ENCODE measurements at regions not wholly inside any gene's neighbourhood (a gene's known extent, or its start where the extent isn't known, plus 50 kb on each side); places are given as distances from the start of the nearest gene placed in this dataset.

GRCh38 chr4:12692815-12693214, 791.3 kb downstream of the RAB28 start:
- no peaks in the 10 kb centered on the region for H3K4me1 Mint-ChIP-seq
- CTCF ChIA-PET, result no interaction called here
- no peak for ATAC-seq

GRCh38 chr4:12691168-12691567, 793.0 kb downstream of the RAB28 start:
- no peak overlapping the region for H3K4me3 Mint-ChIP-seq
- ChIA-PET POLR2A (no interaction called here), CTCF (no interaction called here)
- no peak for ATAC-seq
- no peaks in the 10 kb centered on the region for H3K4me1 Mint-ChIP-seq
- H3K27me3 Mint-ChIP-seq, result peaks cover 0 to 6% (median 0%) of the 10 kb centered on the region in 5 donors
- Histone ChIP-seq H3K4me1 (ENCODE audit: control insufficient read depth in 2 of 2, insufficient read depth in 2 of 2, low read length in 2 of 2) (no peaks in the 10 kb centered on the region), H3K9me3 (ENCODE audit: control insufficient read depth in 2 of 3, low read length in 3 of 3) (no peaks in the 10 kb centered on the region), H3K4me3 (ENCODE audit: low read length) (no peak overlapping the region), H3K27me3 (ENCODE audit: control insufficient read depth in 2 of 2, insufficient read depth in 2 of 2, low read length in 2 of 2) (no peaks in the 10 kb centered on the region), H3K36me3 (ENCODE audit: control insufficient read depth in 2 of 3, insufficient read depth in 3 of 3, low read length in 3 of 3) (no peaks in the 10 kb centered on the region), H3K27ac (ENCODE audit: low read depth, low read length) (no peak overlapping the region)
- H3K36me3 Mint-ChIP-seq, result no peaks in the 10 kb centered on the region
- peaks cover 0 to 6% (median 0%) of the 10 kb centered on the region in 11 donors for H3K9me3 Mint-ChIP-seq
- DNase-seq, result no peak
- intact Hi-C loops (cut with micrococcal nuclease), result no loop called here
- no peak overlapping the region for H3K27ac Mint-ChIP-seq

More at GRCh38 chr4:12692815-12693214, 791.3 kb downstream of the RAB28 start:
- intact Hi-C loops (cut with micrococcal nuclease), result no loop called here
- Histone ChIP-seq H3K4me3 (ENCODE audit: low read length) (no peak overlapping the region), H3K9me3 (ENCODE audit: control insufficient read depth in 2 of 3, low read length in 3 of 3) (no peaks in the 10 kb centered on the region), H3K36me3 (ENCODE audit: control insufficient read depth in 2 of 3, insufficient read depth in 3 of 3, low read length in 3 of 3) (no peaks in the 10 kb centered on the region), H3K27ac (ENCODE audit: low read depth, low read length) (no peak overlapping the region), H3K4me1 (ENCODE audit: control insufficient read depth in 2 of 2, insufficient read depth in 2 of 2, low read length in 2 of 2) (no peaks in the 10 kb centered on the region), H3K27me3 (ENCODE audit: control insufficient read depth in 2 of 2, insufficient read depth in 2 of 2, low read length in 2 of 2) (no peaks in the 10 kb centered on the region)
- Mint-ChIP-seq H3K27ac (no peak overlapping the region), H3K9me3 (peaks cover 0 to 6% (median 0%) of the 10 kb centered on the region in 11 donors), H3K4me3 (no peak overlapping the region), H3K27me3 (peaks cover 0 to 6% (median 0%) of the 10 kb centered on the region in 5 donors), H3K36me3 (no peaks in the 10 kb centered on the region)
- no peak for DNase-seq
- POLR2A ChIA-PET, result no interaction called here

DNA sequence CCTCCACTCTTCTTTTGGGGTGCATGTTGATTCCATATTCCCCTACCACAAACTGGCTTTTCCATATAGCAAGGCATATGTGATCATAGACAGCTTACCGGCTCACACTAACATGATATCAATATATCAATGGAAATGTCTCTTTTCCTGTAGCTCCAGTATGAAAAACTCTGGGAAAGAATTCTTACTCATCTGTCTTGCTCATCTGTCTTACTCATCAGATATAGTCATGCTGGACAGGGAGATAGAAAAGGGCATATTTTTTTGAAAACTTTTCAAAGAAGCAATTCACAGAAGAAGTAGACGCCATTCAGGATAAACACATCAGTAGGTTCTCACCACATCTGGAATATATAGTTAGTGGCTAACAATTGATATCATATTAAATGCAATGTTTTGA, 794.7 kb downstream of the RAB28 start:
- peaks cover 0 to 6% (median 0%) of the 10 kb centered on the region in 11 donors for H3K9me3 Mint-ChIP-seq
- CTCF ChIA-PET, result no interaction called here
- no peaks in the 10 kb centered on the region for H3K36me3 Mint-ChIP-seq
- H3K27me3 ChIP-seq (ENCODE audit: control insufficient read depth in 2 of 2, insufficient read depth in 2 of 2, low read length in 2 of 2), result no peaks in the 10 kb centered on the region
- no peak overlapping the region for H3K27ac Mint-ChIP-seq
- peaks cover 0 to 6% (median 2%) of the 10 kb centered on the region in 5 donors for H3K27me3 Mint-ChIP-seq
- H3K4me1 Mint-ChIP-seq, result no peaks in the 10 kb centered on the region
- H3K9me3 ChIP-seq (ENCODE audit: control insufficient read depth in 2 of 3, low read length in 3 of 3), result no peaks in the 10 kb centered on the region
- ATAC-seq, result no peak
- no peak overlapping the region for H3K4me3 Mint-ChIP-seq
- no peak for DNase-seq
- H3K4me3 ChIP-seq (ENCODE audit: low read length), result no peak overlapping the region
- H3K36me3 ChIP-seq (ENCODE audit: control insufficient read depth in 2 of 3, insufficient read depth in 3 of 3, low read length in 3 of 3), result no peaks in the 10 kb centered on the region
- POLR2A ChIA-PET, result no interaction called here
- H3K27ac ChIP-seq (ENCODE audit: low read depth, low read length), result no peak overlapping the region
- H3K4me1 ChIP-seq (ENCODE audit: control insufficient read depth in 2 of 2, insufficient read depth in 2 of 2, low read length in 2 of 2), result no peaks in the 10 kb centered on the region
- intact Hi-C loops (cut with micrococcal nuclease), result no loop called here

GRCh38 chr4:12679217-12679616, 804.9 kb downstream of the RAB28 start:
- no peak overlapping the region for H3K4me3 Mint-ChIP-seq
- Histone ChIP-seq H3K36me3 (ENCODE audit: control insufficient read depth in 2 of 3, insufficient read depth in 3 of 3, low read length in 3 of 3) (no peaks in the 10 kb centered on the region), H3K27ac (ENCODE audit: low read depth, low read length) (no peak overlapping the region), H3K4me3 (ENCODE audit: low read length) (no peak overlapping the region), H3K9me3 (ENCODE audit: control insufficient read depth in 2 of 3, low read length in 3 of 3) (no peaks in the 10 kb centered on the region), H3K4me1 (ENCODE audit: control insufficient read depth in 2 of 2, insufficient read depth in 2 of 2, low read length in 2 of 2) (no peaks in the 10 kb centered on the region), H3K27me3 (ENCODE audit: control insufficient read depth in 2 of 2, insufficient read depth in 2 of 2, low read length in 2 of 2) (no peaks in the 10 kb centered on the region)
- no peak overlapping the region for H3K27ac Mint-ChIP-seq
- ATAC-seq (no peak), DNase-seq (no peak)
- H3K36me3 Mint-ChIP-seq, result no peaks in the 10 kb centered on the region
- peaks cover 0 to 8% (median 5%) of the 10 kb centered on the region in 5 donors for H3K27me3 Mint-ChIP-seq
- POLR2A ChIA-PET, result no interaction called here
- peaks cover under 1 to 13% (median 7%) of the 10 kb centered on the region in 11 donors for H3K9me3 Mint-ChIP-seq
- CTCF ChIA-PET, result interaction anchor here (0.7 kb wide), 1 partner anchor 1552 kb away, joined by 4 read pairs; no protein-coding TSS in a partner anchor
- H3K4me1 Mint-ChIP-seq, result no peaks in the 10 kb centered on the region
- intact Hi-C loops (cut with micrococcal nuclease), result no loop called here

DNA sequence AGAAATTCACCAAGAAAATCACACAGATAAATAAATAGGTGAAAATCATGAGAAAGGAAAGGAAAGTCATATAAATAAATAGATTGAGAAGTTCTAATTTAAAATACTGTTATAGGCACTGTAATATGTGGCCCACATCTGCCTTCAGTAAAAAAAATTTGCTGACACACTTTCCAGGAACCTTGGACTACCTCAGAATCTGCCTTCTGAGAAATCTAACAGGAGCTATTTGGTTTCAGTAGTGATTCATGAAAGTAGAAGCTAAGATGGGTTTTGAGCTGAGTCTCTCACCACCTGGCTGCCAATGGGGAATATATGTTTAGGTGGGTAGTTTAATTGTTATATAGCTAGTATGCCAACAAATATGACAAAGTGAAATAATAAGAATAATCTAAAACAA, 810.0 kb downstream of the RAB28 start:
- H3K27ac Mint-ChIP-seq, result no peak overlapping the region
- H3K27me3 Mint-ChIP-seq, result peaks cover 0 to 4% (median 3%) of the 10 kb centered on the region in 5 donors
- no peaks in the 10 kb centered on the region for H3K36me3 Mint-ChIP-seq
- Histone ChIP-seq H3K9me3 (ENCODE audit: control insufficient read depth in 2 of 3, low read length in 3 of 3) (no peaks in the 10 kb centered on the region), H3K27me3 (ENCODE audit: control insufficient read depth in 2 of 2, insufficient read depth in 2 of 2, low read length in 2 of 2) (no peaks in the 10 kb centered on the region), H3K4me1 (ENCODE audit: control insufficient read depth in 2 of 2, insufficient read depth in 2 of 2, low read length in 2 of 2) (no peaks in the 10 kb centered on the region), H3K36me3 (ENCODE audit: control insufficient read depth in 2 of 3, insufficient read depth in 3 of 3, low read length in 3 of 3) (no peaks in the 10 kb centered on the region), H3K4me3 (ENCODE audit: low read length) (no peak overlapping the region), H3K27ac (ENCODE audit: low read depth, low read length) (no peak overlapping the region)
- peaks cover 0 to 1% (median 0%) of the 10 kb centered on the region in 7 donors for H3K4me1 Mint-ChIP-seq
- ATAC-seq, result no peak
- intact Hi-C loops (cut with micrococcal nuclease), result no loop called here
- CTCF ChIA-PET, result no interaction called here
- DNase-seq, result no peak
- no peak overlapping the region for H3K4me3 Mint-ChIP-seq
- POLR2A ChIA-PET, result no interaction called here
- H3K9me3 Mint-ChIP-seq, result peaks cover 0 to 28% (median 12%) of the 10 kb centered on the region in 11 donors

DNA sequence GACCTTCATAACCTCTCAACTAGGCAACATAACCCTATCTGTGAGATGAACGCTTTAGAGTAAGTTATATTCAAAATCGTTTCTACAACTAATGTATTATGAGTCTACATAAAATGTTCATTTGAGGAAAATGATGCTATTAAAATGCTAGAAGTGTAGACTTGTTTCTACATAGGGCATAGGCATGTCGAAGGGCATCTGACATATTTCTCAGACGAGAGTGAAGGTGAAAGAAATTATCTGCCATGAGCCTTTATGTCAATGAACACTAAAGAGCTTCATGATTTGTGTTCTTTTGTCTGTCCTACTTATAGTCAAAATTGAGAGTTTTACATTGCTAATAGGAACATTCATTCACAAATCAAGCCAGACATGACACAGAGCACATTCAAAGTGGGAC, 811.8 kb downstream of the RAB28 start:
- Histone ChIP-seq H3K4me3 (ENCODE audit: low read length) (no peak overlapping the region), H3K9me3 (ENCODE audit: control insufficient read depth in 2 of 3, low read length in 3 of 3) (no peaks in the 10 kb centered on the region), H3K27me3 (ENCODE audit: control insufficient read depth in 2 of 2, insufficient read depth in 2 of 2, low read length in 2 of 2) (no peaks in the 10 kb centered on the region), H3K27ac (ENCODE audit: low read depth, low read length) (no peak overlapping the region), H3K36me3 (ENCODE audit: control insufficient read depth in 2 of 3, insufficient read depth in 3 of 3, low read length in 3 of 3) (no peaks in the 10 kb centered on the region), H3K4me1 (ENCODE audit: control insufficient read depth in 2 of 2, insufficient read depth in 2 of 2, low read length in 2 of 2) (no peaks in the 10 kb centered on the region)
- Mint-ChIP-seq H3K4me3 (no peak overlapping the region), H3K4me1 (peaks cover 0 to 1% (median 0%) of the 10 kb centered on the region in 7 donors), H3K36me3 (no peaks in the 10 kb centered on the region), H3K27ac (no peak overlapping the region), H3K9me3 (peaks cover 0 to 31% (median 12%) of the 10 kb centered on the region in 11 donors), H3K27me3 (peaks cover 0 to 6% (median 3%) of the 10 kb centered on the region in 5 donors)
- DNase-seq (no peak), ATAC-seq (no peak)
- intact Hi-C loops (cut with micrococcal nuclease), result no loop called here
- ChIA-PET CTCF (no interaction called here), POLR2A (no interaction called here)

DNA sequence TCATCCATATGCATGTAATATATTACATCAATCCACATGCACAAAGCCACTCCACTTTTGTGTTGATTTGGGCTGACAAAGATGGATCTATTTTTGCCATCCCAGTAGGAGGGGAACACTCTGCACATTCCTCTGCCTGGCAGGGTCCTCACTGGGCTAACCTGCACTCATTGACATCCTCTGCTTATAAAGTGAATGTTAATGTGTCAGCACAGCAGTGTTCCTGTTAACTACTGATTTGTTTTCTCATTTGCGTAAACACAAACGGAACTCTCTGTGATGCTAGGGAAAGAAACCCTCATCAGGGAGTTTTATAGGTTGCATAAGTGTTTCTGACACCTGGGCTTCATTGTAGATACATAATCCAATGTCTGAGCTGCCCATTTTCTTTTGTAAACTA, 826.0 kb downstream of the RAB28 start:
- Mint-ChIP-seq H3K4me3 (no peak overlapping the region), H3K36me3 (no peaks in the 10 kb centered on the region), H3K4me1 (no peaks in the 10 kb centered on the region), H3K27me3 (peaks cover 0 to 4% (median 0%) of the 10 kb centered on the region in 5 donors), H3K27ac (no peak overlapping the region), H3K9me3 (peaks cover 0 to 8% (median 5%) of the 10 kb centered on the region in 11 donors)
- Histone ChIP-seq H3K27ac (ENCODE audit: low read depth, low read length) (no peak overlapping the region), H3K9me3 (ENCODE audit: control insufficient read depth in 2 of 3, low read length in 3 of 3) (no peaks in the 10 kb centered on the region), H3K4me3 (ENCODE audit: low read length) (no peak overlapping the region), H3K27me3 (ENCODE audit: control insufficient read depth in 2 of 2, insufficient read depth in 2 of 2, low read length in 2 of 2) (no peaks in the 10 kb centered on the region), H3K36me3 (ENCODE audit: control insufficient read depth in 2 of 3, insufficient read depth in 3 of 3, low read length in 3 of 3) (no peaks in the 10 kb centered on the region), H3K4me1 (ENCODE audit: control insufficient read depth in 2 of 2, insufficient read depth in 2 of 2, low read length in 2 of 2) (no peaks in the 10 kb centered on the region)
- ChIA-PET POLR2A (no interaction called here), CTCF (no interaction called here)
- ATAC-seq (no peak), DNase-seq (no peak)
- intact Hi-C loops (cut with micrococcal nuclease), result no loop called here

All from naive thymus-derived CD4-positive, alpha-beta T cell (primary cell).